ENCODE measurements at regions not wholly inside any gene's neighbourhood (a gene's known extent, or its start where the extent isn't known, plus 50 kb on each side); places are given as distances from the start of the nearest gene placed in this dataset.
A peak's percentile ranks its signal among the peaks of the same experiment; 100 is the strongest.

GRCh38 chr4:164536814-164537213 is 217.1 kb upstream of the SMIM31 start:
- H3K36me3 Mint-ChIP-seq (ENCODE audit: insufficient read depth, unreplicated experiment): no peaks in the 10 kb centered on the region
- POLR2A ChIA-PET: interaction anchor here (0.6 to 3.1 kb wide), 13 partner anchors 10 to 1335 kb away, joined by 3 to 24 read pairs (median 4); no protein-coding TSS in a partner anchor
- peaks cover 21% of the 10 kb centered on the region for H3K4me1 Mint-ChIP-seq (ENCODE audit: insufficient read depth, unreplicated experiment)
- peak overlapping the region; percentile 12 for H3K4me3 Mint-ChIP-seq (ENCODE audit: unreplicated experiment)
- DNase-seq (ENCODE audit: unreplicated experiment): peak; percentile 91
- H3K27ac Mint-ChIP-seq (ENCODE audit: low read depth, unreplicated experiment): peak overlapping the region; percentile 98
- CTCF ChIA-PET: interaction anchor here (0.6 kb wide), 1 partner anchor 138 kb away, joined by 3 read pairs; no protein-coding TSS in a partner anchor
- intact Hi-C loops (cut with micrococcal nuclease): loop anchor here (2.0 to 10.0 kb wide), 2 partner anchors 28 to 108 kb away; no protein-coding TSS in a partner anchor
- peaks cover 14% of the 10 kb centered on the region for H3K9me3 Mint-ChIP-seq (ENCODE audit: unreplicated experiment)
- TF ChIP-seq CTCF (IDR thresholded peaks at IDR 0.05; ENCODE audit: unreplicated experiment): no peak
- no peaks in the 10 kb centered on the region for H3K27me3 Mint-ChIP-seq (ENCODE audit: insufficient read depth, unreplicated experiment)
- no TSS peak for BruUV-seq (replicated peaks)

GRCh38 chr4:164538097-164538496 is 215.8 kb upstream of the SMIM31 start:
- BruUV-seq (replicated peaks): no TSS peak
- Mint-ChIP-seq H3K27me3 (ENCODE audit: insufficient read depth, unreplicated experiment) (no peaks in the 10 kb centered on the region), H3K4me3 (ENCODE audit: unreplicated experiment) (no peak overlapping the region), H3K36me3 (ENCODE audit: insufficient read depth, unreplicated experiment) (no peaks in the 10 kb centered on the region), H3K9me3 (ENCODE audit: unreplicated experiment) (peaks cover 14% of the 10 kb centered on the region), H3K4me1 (ENCODE audit: insufficient read depth, unreplicated experiment) (peaks cover 18% of the 10 kb centered on the region), H3K27ac (ENCODE audit: low read depth, unreplicated experiment) (peak overlapping the region; percentile 98)
- no peak for TF ChIP-seq CTCF (IDR thresholded peaks at IDR 0.05; ENCODE audit: unreplicated experiment)
- ChIA-PET CTCF (no interaction called here), POLR2A (interaction anchor here (1.1 to 3.1 kb wide), 4 partner anchors 11 to 107 kb away, joined by 3 to 24 read pairs (median 11); no protein-coding TSS in a partner anchor)
- intact Hi-C loops (cut with micrococcal nuclease): loop anchor here (10.0 kb wide), 1 partner anchor 107 kb away; no protein-coding TSS in a partner anchor
- no peak for DNase-seq (ENCODE audit: unreplicated experiment)

- Mint-ChIP-seq H3K36me3 (ENCODE audit: insufficient read depth, unreplicated experiment) (no peaks in the 10 kb centered on the region), H3K4me3 (ENCODE audit: unreplicated experiment) (no peak overlapping the region), H3K4me1 (ENCODE audit: insufficient read depth, unreplicated experiment) (peaks cover 16% of the 10 kb centered on the region), H3K9me3 (ENCODE audit: unreplicated experiment) (peaks cover 21% of the 10 kb centered on the region), H3K27ac (ENCODE audit: low read depth, unreplicated experiment) (no peak overlapping the region), H3K27me3 (ENCODE audit: insufficient read depth, unreplicated experiment) (no peaks in the 10 kb centered on the region)
- ChIA-PET CTCF (no interaction called here), POLR2A (interaction anchor here (0.6 kb wide), 1 partner anchor 343 kb away, joined by 3 read pairs; no protein-coding TSS in a partner anchor)
- TF ChIP-seq CTCF (IDR thresholded peaks at IDR 0.05; ENCODE audit: unreplicated experiment): no peak
- DNase-seq (ENCODE audit: unreplicated experiment): no peak
- BruUV-seq (replicated peaks): no TSS peak
- intact Hi-C loops (cut with micrococcal nuclease): no loop called here
Measured at GRCh38 chr4:164540987-164541386, 212.9 kb upstream of the SMIM31 start.

GRCh38 chr4:164542431-164542830 is 211.5 kb upstream of the SMIM31 start:
- peaks cover 1% of the 10 kb centered on the region for H3K4me1 Mint-ChIP-seq (ENCODE audit: insufficient read depth, unreplicated experiment)
- no TSS peak for BruUV-seq (replicated peaks)
- intact Hi-C loops (cut with micrococcal nuclease): no loop called here
- H3K4me3 Mint-ChIP-seq (ENCODE audit: unreplicated experiment): no peak overlapping the region
- TF ChIP-seq CTCF (IDR thresholded peaks at IDR 0.05; ENCODE audit: unreplicated experiment): no peak
- H3K9me3 Mint-ChIP-seq (ENCODE audit: unreplicated experiment): peaks cover 21% of the 10 kb centered on the region
- no peak overlapping the region for H3K27ac Mint-ChIP-seq (ENCODE audit: low read depth, unreplicated experiment)
- ChIA-PET POLR2A (no interaction called here), CTCF (no interaction called here)
- DNase-seq (ENCODE audit: unreplicated experiment): no peak
- no peaks in the 10 kb centered on the region for H3K27me3 Mint-ChIP-seq (ENCODE audit: insufficient read depth, unreplicated experiment)
- no peaks in the 10 kb centered on the region for H3K36me3 Mint-ChIP-seq (ENCODE audit: insufficient read depth, unreplicated experiment)

Data from MCF 10A (cell line).